HUDEP-2 (cell line): ENCODE measurements at regions not wholly inside any gene's neighbourhood (a gene's known extent, or its start where the extent isn't known, plus 50 kb on each side); places are given as distances from the start of the nearest gene placed in this dataset.
"Not testable (repeated sequence)": the region's sequence is repeated elsewhere in the genome, so short reads cannot be mapped to it uniquely, and the experiment has no call there.

Experiments
- DNase-seq, 76 experiments: peaks; one replicate each; lab custom pipeline; 2025; ENCODE audit not compliant: unreplicated experiment in 76 of 76; lab: John Stamatoyannopoulos, UW

DNA sequence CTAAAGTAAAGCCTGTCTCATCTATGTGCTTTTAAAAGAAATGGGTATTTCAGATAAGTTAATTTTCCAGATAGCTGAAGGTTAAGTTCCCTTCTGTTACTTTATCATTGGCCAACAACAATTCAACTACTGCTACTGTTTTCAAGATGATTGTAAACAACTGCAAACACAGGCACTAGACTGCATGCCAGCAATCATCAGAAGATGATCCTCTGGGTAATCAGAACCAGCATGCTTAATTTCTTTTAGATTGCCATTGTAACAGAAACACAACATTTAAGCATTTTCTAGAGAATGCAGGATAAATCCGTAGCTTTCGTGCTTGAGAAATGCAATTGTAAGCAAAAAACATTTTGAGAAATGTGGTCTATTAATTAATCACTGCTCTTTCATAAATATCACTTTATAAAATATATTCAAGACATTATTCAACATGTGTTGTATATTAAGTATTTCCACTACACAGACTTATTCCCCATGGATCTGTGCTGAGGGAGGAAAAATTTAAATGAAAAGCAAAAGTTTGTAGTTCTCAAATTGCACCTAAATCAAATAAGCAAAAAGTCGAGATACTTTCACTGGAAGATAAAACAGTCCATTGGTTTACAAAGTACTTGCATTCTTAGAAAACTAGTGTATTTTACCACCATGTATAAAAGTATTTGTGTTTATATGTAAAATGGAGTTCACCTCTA is 133.7 kb downstream of the ATL2 start:
- no peak for DNase-seq

DNA sequence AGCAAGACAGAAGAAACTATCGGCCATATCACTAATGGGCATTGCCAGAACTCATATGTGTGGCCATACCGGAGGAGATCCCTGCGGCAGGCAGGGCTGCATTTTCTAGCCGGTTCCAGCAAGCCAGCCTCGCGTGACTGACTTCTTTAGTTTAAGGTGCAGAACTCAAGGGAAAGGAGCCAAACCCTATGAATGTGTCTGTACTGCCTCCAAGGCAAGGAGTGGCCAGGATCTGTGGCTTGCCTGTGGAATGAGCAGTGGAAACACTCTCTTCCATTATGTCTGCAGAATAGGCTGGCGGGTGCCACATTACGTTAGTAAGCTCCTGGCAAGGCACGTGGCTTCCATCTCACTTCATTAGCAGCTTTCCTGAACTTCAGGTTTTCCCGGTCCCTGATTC is 137.6 kb downstream of the ATL2 start:
- DNase-seq = no peak

DNA sequence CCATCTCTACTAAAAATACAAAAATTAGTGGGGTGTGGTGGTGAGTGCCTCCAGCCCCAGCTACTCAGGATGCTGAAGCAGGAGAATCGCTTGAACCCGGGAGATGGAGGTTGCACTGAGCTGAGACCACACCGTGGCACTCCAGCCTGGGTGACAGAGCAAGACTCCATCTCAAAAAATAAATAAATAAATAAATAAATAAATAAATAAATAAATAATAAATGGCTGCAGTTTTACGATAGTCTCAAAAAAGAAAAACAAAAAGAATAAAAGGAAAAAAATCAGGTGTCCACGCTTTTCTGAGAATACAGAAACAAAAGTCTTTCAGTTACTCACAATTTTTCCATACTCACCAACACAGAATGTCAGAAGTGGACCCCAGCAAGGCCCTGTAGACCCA is 138.4 kb downstream of the ATL2 start:
- not testable (repeated sequence) for DNase-seq

DNA sequence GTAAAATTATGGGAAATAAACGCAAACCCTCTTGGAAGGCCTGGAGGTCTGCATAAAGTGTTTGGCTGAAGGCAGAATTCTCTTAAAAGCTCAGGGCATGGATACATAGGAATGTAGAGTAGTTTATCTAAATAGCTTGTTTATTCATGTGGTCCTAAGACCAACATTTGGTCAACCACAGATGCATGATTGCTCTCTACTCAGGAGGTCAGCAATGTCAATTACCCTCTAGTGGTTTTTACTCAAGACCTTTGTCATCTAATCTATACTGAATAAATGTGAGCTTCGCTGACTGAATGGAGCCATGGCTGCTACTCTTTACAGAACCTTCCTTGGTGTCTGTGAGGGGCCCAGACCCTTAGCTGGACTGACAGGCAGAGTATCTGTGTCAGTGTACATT is 139.8 kb downstream of the ATL2 start:
- DNase-seq = no peak

DNA sequence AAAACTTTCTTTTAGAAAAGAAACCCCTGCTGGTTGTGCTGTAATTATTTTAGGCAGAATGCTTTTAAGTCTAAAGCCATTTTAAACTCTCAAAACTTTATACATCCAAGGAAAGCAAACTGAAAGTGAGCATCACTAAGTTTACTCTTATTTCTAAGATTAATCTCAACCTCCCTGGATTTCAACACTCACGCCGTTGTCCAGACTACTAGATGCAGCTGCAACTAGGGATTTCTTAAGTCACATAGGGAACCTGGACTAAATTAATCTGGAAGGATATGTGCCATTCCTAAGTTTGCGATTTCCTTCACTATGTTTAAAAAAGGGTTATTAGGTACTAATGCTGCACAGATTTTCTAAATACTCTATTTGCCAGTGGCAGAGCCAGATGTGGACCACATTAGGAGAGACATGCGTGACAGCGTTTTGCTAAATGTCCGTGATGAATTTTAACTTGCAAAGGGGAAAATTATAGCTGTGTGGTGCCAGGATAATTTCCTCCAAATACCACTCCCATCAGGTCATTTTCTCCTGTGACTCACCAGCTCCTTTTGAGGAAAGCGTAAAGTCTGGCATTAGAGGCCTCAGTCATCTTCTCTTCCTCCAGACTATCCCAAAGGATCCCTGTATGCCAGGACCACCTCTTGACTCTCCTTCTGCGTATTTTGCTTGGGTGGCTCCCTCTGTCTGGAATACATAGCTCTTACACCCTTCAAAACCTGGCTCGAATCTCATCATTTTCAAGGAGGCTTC is 143.7 kb downstream of the ATL2 start:
- no peak for DNase-seq

DNA sequence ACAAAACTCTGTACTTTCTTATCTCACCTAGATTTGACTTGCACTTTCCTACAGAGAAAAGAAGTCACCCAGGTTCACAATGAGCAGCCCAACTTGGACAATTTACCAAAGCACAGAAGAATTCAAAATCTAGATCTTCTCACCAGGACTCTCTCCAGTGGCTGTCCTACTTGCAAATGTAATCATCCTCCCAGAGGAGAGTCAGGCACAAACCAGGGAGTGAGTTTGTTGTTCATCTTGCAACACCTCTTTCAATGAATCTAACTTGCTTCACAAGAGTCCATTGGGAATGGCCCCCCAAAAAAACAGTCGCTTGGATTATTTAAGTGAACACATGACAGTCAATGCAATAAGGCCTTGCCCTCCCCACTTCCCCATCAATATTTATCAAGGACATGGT is 144.6 kb downstream of the ATL2 start:
- DNase-seq = no peak

DNA sequence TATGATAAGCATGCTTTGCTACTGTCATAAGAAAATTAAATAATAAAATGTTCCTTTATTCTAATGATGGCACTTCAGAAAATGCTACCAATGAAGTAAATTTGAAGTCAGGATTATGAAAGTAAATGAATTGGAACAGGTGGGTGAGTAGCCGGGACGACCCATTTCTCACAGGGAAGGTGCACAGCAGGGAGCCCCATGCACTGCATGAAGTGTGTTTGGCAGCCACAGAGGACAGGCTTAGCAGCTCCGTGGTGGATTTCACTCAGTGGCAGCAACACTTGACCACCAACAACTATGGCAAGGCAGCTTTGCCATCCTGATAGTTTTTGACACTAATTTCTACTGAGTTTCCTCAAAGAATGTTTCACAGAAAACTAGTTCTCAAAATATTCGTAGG is 146.3 kb downstream of the ATL2 start:
- no peak for DNase-seq

DNA sequence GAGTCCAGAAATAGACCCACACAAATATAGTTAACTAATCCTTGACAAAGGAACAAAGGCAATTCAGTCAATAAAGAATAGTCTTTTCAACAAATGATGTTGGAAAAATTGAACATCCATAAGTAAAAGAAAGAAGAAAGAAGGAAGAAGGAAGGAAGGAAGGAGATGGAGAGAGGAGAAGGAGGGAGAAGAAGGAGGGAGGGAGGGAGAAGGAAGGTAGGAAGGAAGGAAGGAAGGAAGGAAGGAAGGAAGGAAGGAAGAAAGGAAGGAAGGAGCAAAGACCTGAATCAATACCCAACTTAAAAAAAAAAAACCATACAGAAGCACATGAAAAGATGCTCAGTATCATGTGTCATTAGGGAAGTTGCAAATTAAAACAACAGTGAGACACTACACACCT is 148.3 kb downstream of the ATL2 start:
- no peak for DNase-seq

DNA sequence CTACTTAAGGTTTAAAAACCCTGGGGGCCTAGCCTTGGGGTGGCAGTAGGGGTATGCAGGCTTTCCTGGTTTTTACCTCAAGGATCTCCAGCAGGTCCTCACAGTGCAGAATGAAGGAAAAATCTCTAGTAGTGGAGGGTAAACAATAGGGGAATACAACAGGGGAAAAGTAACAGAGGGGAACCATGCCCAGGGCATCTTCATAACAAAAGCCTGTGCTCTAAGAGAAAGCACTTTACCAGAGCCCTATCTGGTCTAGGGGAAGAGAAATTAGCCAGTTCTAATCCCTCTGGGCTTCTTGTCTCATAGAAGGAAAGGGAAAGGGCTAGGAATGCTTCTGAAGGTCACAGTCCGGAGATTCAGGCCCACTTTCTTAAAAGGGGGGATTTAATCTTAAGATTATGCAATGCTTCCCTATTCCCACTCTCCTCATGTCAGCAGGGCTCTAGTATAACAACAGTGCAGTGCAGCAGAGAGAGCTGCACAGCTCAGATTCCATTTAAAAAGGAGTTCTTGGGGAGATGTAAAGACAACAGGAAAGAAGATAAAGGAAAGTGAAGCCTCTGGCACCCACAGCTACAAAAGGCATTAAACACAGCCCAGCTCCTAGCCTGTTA is 149.0 kb upstream of the CYP1B1 start:
- no peak for DNase-seq

DNA sequence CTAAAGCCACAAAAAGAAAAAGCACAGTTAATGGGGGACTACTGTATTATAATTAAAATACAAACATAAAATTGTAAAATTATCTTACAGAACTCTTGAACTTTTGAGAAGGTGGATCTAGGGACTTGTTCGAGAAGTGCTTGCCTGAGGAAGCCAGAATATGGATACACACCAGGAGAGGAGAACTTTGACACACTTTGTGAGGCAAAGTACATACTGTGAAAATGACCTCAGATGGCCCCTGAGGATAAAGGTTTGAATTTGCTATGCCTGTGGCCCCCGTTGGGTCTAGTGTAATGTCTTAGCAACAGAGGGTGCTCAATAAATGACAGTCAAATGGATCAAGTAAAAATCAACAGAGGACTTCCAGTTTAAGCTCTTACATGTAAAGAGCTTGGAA is 148.2 kb upstream of the CYP1B1 start:
- no peak for DNase-seq

DNA sequence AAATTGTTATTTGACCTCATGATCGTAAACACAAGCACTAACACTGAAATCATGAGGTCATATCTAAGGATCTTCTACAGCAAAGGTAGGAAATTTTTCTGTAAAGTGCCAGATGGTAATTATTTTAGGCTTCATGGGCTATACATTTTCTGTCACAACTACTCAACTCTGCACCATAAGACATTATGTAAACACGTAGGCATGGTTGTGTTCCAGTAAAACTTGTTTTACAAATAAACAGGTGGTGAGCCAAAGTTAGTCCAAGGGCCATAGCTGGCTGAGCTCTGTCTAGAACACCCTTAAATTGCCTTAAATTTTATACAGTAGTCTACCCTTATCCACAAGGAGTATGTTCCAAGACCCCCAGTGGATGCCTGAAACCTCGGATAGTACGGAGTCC is 147.3 kb upstream of the CYP1B1 start:
- DNase-seq = no peak

DNA sequence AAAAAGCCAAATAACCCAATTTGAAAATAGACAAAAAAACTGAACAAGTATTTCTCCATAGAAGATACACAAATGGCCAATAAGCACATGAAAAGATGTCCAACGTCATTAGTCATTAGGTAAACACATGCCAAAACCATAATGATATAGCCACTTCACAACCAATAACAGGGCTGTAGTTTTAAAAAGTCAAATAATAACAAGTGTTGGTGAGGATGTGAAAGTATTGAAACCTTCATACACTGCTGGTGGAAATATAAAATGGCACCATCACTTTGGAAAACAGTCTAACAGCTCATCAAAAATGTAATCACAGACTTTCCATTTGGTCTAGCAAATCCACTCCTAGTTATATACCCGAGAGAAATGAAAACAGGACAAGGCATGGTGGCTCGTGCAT is 144.2 kb upstream of the CYP1B1 start:
- DNase-seq = no peak

DNA sequence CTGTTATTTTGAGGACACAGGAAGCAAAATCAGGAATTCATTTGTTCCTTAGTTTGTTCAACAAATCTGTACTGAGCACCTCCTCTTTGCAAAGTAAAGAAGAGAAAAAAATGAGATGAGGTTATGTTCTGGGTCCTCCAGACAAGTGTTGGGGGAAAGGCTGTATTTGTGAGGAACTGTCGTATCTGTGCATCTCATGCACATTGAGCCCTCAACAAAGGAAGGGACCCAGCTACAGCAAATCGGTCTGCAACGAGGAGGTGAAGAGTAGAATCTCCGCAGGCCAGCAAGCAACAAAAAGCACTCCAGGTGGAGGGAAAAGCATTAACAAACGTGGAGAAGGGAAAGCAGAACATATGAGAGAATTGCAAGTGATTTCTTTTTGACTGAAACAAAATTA is 143.0 kb upstream of the CYP1B1 start:
- no peak for DNase-seq

DNA sequence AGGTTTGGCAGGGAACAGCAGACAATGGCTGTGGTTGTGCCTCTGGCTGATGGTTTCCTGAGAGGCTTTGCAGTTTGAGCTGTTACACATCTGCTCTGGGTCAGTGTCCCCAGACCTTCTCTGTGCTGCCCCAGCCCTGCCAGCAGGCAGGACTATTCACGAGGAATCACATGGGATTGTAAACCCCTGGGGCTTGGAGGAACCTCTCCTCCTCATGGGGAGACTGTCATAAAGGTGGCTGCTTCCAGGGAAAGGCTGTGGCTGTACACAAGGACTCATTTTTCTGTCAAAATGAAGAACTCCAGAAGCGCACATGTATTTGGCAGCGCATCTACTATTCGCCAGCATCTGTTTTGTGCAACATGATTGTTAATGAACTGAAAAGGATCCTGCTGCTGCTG is 142.6 kb upstream of the CYP1B1 start:
- DNase-seq = no peak

DNA sequence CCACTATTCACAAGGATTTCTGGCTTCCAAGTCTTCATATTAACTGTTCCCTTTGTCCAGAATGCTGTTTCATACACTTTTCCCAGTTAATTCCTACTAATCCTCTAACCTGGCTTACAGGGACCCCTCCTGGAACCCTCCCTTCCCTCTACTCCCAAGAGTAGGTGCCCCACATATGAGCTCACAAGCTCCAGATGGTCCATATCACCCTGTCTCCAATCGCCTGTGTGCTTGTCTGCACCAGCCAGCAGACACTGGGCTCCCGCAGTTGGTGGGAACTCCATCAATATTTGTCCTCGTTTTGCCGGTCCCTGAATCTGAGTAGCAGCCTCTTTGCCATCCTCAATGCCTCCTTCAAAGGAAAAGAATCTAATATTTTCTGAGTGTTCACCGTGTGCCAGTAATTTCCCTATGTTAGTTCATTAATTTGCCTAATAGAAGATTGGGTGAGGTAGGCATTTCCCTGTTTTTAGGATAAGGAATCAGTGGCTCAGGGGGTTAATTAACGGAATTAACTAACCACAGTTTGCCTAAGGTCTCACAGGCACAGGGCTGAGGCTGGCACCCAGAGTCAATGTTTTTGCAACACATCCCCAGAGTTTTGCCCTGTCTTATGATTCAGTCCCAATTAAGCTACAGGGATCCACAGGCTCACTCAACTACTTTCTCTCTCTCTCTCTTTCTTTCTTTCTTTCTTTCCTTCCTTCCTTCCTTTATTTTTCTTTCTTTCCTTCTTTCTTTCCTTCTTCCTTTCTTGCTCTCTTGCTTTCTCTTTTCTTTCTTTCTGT is 141.6 kb upstream of the CYP1B1 start:
- DNase-seq = no peak

DNA sequence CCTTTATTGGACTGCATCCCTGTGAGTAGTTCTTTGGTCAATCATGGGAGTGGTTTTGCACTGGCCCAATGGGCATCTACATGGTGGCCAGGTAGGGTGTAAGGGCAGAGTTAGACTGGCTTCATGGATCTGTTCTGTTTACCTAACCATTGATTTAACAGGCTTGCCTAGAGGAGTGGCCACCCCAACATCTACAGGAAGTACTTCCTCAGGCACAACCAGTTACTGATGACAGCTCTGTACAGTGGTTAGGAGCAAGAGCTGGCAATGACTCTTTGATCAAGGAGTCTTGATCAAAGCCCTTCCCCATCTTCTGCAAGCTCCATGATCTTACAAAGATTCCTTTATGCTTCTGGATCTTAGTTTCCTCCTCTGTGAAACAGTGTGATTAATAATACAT is 140.9 kb upstream of the CYP1B1 start:
- DNase-seq = no peak

DNA sequence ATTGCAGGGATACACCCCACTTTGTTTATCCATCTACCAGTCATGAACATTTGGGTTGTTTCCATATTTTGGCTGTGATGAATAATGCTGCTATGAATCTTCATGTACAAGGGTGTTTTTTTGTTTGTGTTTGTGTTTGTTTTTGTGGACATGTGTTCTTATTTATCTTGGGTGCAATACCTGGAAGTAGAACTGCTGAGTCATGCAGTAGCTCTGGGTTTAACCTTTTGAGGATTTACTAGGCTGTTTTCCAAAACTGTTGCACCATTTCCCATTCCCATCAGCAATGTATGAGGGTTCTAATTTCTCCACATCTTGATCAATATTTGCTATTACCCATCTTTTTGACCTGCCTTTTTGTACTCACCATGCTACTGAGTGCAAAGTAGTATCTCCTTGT is 140.0 kb upstream of the CYP1B1 start:
- no peak for DNase-seq

DNA sequence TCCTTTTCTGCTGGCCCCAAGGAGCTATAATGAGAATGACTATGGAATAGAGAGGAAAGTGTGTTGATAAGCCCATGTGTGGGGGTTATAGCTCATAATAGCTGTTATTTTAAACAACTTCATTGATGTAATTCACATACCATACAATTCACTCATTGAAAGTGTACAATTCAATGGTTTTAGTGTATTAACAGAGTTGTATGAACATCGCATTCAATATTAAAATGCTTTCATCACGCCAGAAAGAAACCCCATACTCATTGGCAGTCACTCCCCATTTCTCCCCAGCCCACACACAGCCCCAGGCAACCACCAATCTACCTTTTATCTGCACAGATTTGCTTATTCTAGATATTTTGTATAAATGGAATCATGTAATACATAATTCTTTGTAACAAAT is 139.6 kb upstream of the CYP1B1 start:
- DNase-seq = no peak

DNA sequence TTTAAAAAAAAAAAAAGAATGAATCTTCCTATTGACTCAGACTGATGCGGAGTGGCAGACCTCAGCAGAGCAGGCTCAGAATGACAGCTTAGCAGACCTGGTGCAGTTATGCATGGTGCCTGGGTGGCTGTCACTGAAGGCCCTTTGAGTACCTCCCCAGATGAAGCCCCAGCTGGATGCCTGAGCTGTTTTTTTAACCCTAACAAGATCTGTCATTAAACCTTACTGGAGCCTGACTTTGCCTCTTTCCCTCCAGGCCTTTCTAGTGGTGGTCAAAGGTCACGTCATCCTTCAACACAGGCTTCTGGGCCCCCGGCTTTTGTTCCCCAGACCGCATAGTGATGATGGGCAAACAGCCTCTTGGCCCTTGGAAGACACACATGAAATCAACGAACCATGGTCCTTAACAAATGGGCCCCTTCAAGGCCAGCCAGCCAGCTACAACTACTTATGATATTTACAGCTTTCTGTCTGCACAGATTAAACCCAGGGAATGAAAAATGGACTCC is 138.3 kb upstream of the CYP1B1 start:
- no peak for DNase-seq

DNA sequence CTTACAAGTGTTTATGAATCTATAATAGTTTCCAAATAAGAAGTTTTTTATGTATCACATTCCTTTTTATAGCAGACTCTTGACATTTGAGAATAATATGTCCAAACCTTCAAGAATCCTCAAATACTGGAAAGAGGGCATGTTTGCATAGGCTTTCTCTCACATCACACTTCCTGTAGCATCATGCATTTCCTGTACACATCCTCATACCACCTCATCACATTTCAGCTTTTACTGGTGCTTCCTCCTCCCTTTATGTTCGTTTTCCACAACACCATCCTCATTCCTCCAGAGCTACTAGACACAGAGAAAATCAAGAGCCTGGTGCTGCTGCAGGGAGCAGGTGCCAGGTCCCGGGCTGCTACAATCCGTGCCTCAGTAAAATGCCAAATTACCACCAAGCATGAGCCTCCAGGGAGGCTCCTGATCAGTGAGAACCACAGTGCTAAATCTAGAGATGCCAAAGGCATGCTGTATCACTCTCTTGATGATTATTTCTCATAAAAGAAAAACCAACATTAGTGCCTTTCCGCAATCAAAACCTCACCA is 137.7 kb upstream of the CYP1B1 start:
- DNase-seq = no peak

DNA sequence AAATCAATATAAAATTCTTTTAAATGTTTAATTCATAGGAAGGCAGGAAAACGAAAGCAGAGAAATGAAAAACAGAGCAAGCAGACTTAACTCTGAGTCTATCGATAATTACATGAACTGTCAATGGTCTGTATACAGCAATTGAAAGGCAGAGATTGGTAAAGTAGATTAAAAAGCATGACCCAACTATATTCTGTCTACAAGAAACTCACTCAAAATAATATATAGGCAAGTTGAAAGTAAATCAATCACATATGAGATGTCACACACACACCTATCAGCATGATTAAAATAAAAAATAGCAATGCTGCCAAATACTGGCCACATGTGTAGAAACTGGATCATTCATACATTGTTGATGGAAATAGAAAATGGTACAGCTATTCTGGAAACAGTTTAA is 136.4 kb upstream of the CYP1B1 start:
- DNase-seq = no peak
